OCI-LY1 (cell line): ENCODE measurements at regions not wholly inside any gene's neighbourhood (a gene's known extent, or its start where the extent isn't known, plus 50 kb on each side); places are given as distances from the start of the nearest gene placed in this dataset.

ENCODE experiments used
- H2AFZ ChIP-seq: fragments of 200-600 bp; sonication (generic), shearing (Covaris generic); 2 replicates; pipeline ENCODE4 v1.6.0; 2014; ENCODE audit warnings: antibody characterized with exemption, mild to moderate bottlenecking, low read length
- H3F3A ChIP-seq: fragments of 200-600 bp; sonication (generic), shearing (Covaris generic); 2 replicates; pipeline ENCODE4 v1.6.0; 2014; ENCODE audit warnings: mild to moderate bottlenecking, antibody characterized with exemption, low read length, moderate library complexity; ENCODE audit not compliant: insufficient read depth
- H3K27ac ChIP-seq: fragments of 200-600 bp; sonication (generic); 2 replicates; pipeline ENCODE4 v1.5.1; 2014; ENCODE audit warnings: low read length, mixed run types, mild to moderate bottlenecking, low read depth; ENCODE audit not compliant: poor library complexity, severe bottlenecking
- H3K27me3 ChIP-seq: fragments of 200-600 bp; sonication (generic); 2 replicates; pipeline ENCODE4 v1.6.0; 2014; ENCODE audit warnings: antibody characterized with exemption, mild to moderate bottlenecking, low read length, moderate library complexity; ENCODE audit not compliant: insufficient read depth
- H3K36me3 ChIP-seq: fragments of 200-600 bp; sonication (generic); 2 replicates; pipeline ENCODE4 v1.6.1; 2014; ENCODE audit warnings: mild to moderate bottlenecking, antibody characterized with exemption, low read length, moderate library complexity, mixed read lengths; ENCODE audit not compliant: insufficient read depth
- H3K4me1 ChIP-seq: fragments of 200-600 bp; sonication (generic); 2 replicates; pipeline ENCODE4 v1.5.1; 2014; ENCODE audit warnings: mild to moderate bottlenecking, low read length, moderate library complexity; ENCODE audit not compliant: insufficient read depth, severe bottlenecking
- H3K4me2 ChIP-seq: fragments of 200-600 bp; sonication (generic), shearing (Covaris generic); 2 replicates; pipeline ENCODE4 v1.6.1; 2014; ENCODE audit warnings: low read length
- H3K4me3 ChIP-seq: fragments of 200-600 bp; sonication (generic); 2 replicates; pipeline ENCODE4 v1.5.1; 2014; ENCODE audit warnings: low read length, low read depth, mild to moderate bottlenecking, mixed read lengths; ENCODE audit not compliant: poor library complexity, severe bottlenecking
- H3K79me2 ChIP-seq: fragments of 200-600 bp; shearing (Covaris generic); 2 replicates; pipeline ENCODE4 v1.6.1; 2016; ENCODE audit warnings: mixed run types, low read length, mixed read lengths; ENCODE audit not compliant: insufficient read depth
- H3K9ac ChIP-seq: fragments of 200-600 bp; sonication (generic), shearing (Covaris generic); 2 replicates; pipeline ENCODE4 v1.6.1; 2014; ENCODE audit warnings: mild to moderate bottlenecking, low read length, mixed read lengths
- H3K9me2 ChIP-seq: fragments of 200-600 bp; sonication (generic), shearing (Covaris generic); 2 replicates; pipeline ENCODE4 v1.6.1; 2014; ENCODE audit warnings: low read depth, mild to moderate bottlenecking, low read length, mixed read lengths
- H3K9me3 ChIP-seq: fragments of 200-600 bp; shearing (Covaris generic); 2 replicates; pipeline ENCODE4 v1.6.1; 2014; ENCODE audit warnings: low read length, mixed read lengths
- H4K20me1 ChIP-seq: fragments of 200-600 bp; sonication (generic), shearing (Covaris generic); 2 replicates; pipeline ENCODE4 v1.6.0; 2016; ENCODE audit warnings: mild to moderate bottlenecking, low read length; ENCODE audit not compliant: insufficient read depth
- CTCF ChIP-seq: fragments of 200-600 bp; sonication (generic), shearing (Covaris generic); IDR thresholded peaks from 2 replicates; pipeline ENCODE4 v1.5.1; 2017; ENCODE audit warnings: mild to moderate bottlenecking, antibody characterized with exemption, low read length, moderate library complexity, mixed read lengths
- EZH2 ChIP-seq: fragments of 200-600 bp; sonication (generic), shearing (Covaris generic); IDR thresholded peaks from 2 replicates; pipeline ENCODE4 v1.8.0; 2017; ENCODE audit warnings: borderline replicate concordance, mixed run types, mild to moderate bottlenecking, antibody characterized with exemption, low read length, moderate library complexity, mixed read lengths

- H3K9me3 ChIP-seq: no peaks in the 10 kb centered on the region
- H3F3A ChIP-seq: no peaks in the 10 kb centered on the region
- TF ChIP-seq CTCF: no peak
- TF ChIP-seq EZH2: no peak
- H3K4me2 ChIP-seq: no peak overlapping the region
- H4K20me1 ChIP-seq: no peaks in the 10 kb centered on the region
- H3K4me3 ChIP-seq: no peak overlapping the region
- no peaks in the 10 kb centered on the region for H3K36me3 ChIP-seq
- no peak overlapping the region for H3K9ac ChIP-seq
- H3K27ac ChIP-seq: no peak overlapping the region
- no peaks in the 10 kb centered on the region for H3K27me3 ChIP-seq
- no peak overlapping the region for H2AFZ ChIP-seq
- H3K4me1 ChIP-seq: no peaks in the 10 kb centered on the region
- no peaks in the 10 kb centered on the region for H3K79me2 ChIP-seq
- no peaks in the 10 kb centered on the region for H3K9me2 ChIP-seq
These were observed 159.1 kb downstream of the TMEM26 start for GRCh38 chr10:61294131-61294530.

GRCh38 chr10:61289813-61290212 is 163.4 kb downstream of the TMEM26 start:
- Histone ChIP-seq H4K20me1 (no peaks in the 10 kb centered on the region), H3K27me3 (no peaks in the 10 kb centered on the region), H3K9me3 (no peaks in the 10 kb centered on the region), H3K4me1 (no peaks in the 10 kb centered on the region), H3K27ac (no peak overlapping the region), H3F3A (no peaks in the 10 kb centered on the region), H3K4me3 (no peak overlapping the region), H3K4me2 (no peak overlapping the region), H2AFZ (no peak overlapping the region), H3K36me3 (no peaks in the 10 kb centered on the region), H3K9me2 (no peaks in the 10 kb centered on the region), H3K79me2 (no peaks in the 10 kb centered on the region), H3K9ac (no peak overlapping the region)
- TF ChIP-seq EZH2 (no peak), CTCF (no peak)

- Histone ChIP-seq H3F3A (no peaks in the 10 kb centered on the region), H3K9me3 (no peaks in the 10 kb centered on the region), H4K20me1 (no peaks in the 10 kb centered on the region), H3K4me3 (no peak overlapping the region), H3K4me1 (no peaks in the 10 kb centered on the region), H3K4me2 (no peak overlapping the region), H3K9me2 (no peaks in the 10 kb centered on the region), H3K27ac (no peak overlapping the region), H2AFZ (no peak overlapping the region), H3K79me2 (no peaks in the 10 kb centered on the region), H3K36me3 (no peaks in the 10 kb centered on the region), H3K27me3 (no peaks in the 10 kb centered on the region), H3K9ac (no peak overlapping the region)
- TF ChIP-seq EZH2: no peak
- TF ChIP-seq CTCF: no peak
These were observed 166.5 kb downstream of the TMEM26 start for GRCh38 chr10:61286686-61287085.
